Liver (tissue), 8 donors: ENCODE measurements at regions not wholly inside any gene's neighbourhood (a gene's known extent, or its start where the extent isn't known, plus 50 kb on each side); places are given as distances from the start of the nearest gene placed in this dataset.

Experiments
- DNase-seq: peaks from one replicate; pipeline ENCODE4 v3.0.0-alpha.2; 2017; ENCODE audit warnings: low spot score
- H3K27ac ChIP-seq, 2 donors: one replicate each; pipeline ENCODE4 v1.7.0; 2013; ENCODE audit warnings: inconsistent platforms in 2 of 2, low read length in 2 of 2, control low read depth in 1 of 2, low read depth in 1 of 2, mild to moderate bottlenecking in 1 of 2
- H3K27me3 ChIP-seq, 4 donors: one replicate each; pipeline versions ENCODE4 v1.6.1 to v1.7.0; 2013; ENCODE audit warnings: low read length in 3 of 4, inconsistent platforms in 1 of 4, mild to moderate bottlenecking in 1 of 4, moderate library complexity in 1 of 4; ENCODE audit not compliant: control insufficient read depth in 4 of 4, insufficient read depth in 4 of 4
- H3K36me3 ChIP-seq, 4 donors: one replicate each; pipeline versions ENCODE4 v1.6.1 to v1.7.0; 2013; ENCODE audit warnings: low read length in 3 of 4, mild to moderate bottlenecking in 3 of 4, low read depth in 1 of 4, moderate library complexity in 1 of 4; ENCODE audit not compliant: control insufficient read depth in 4 of 4, insufficient read depth in 3 of 4
- H3K4me1 ChIP-seq, 4 donors: one replicate each; pipeline versions ENCODE4 v1.6.1 to v1.7.0; 2013; ENCODE audit warnings: low read length in 3 of 4, mild to moderate bottlenecking in 3 of 4, moderate library complexity in 1 of 4; ENCODE audit not compliant: control insufficient read depth in 4 of 4, insufficient read depth in 4 of 4
- H3K4me3 ChIP-seq, 3 donors: one replicate each; pipeline versions ENCODE4 v1.6.1 to v1.7.0; 2013; ENCODE audit warnings: low read length in 3 of 3, control low read depth in 1 of 3, low read depth in 1 of 3, mild to moderate bottlenecking in 1 of 3
- H3K9ac ChIP-seq, 2 donors: one replicate each; pipeline ENCODE4 v1.7.0; 2013; ENCODE audit warnings: low read length in 2 of 2, mild to moderate bottlenecking in 2 of 2, moderate library complexity in 2 of 2, control low read depth in 1 of 2, low read depth in 1 of 2
- H3K9me3 ChIP-seq, 4 donors: one replicate each; pipeline versions ENCODE4 v1.6.1 to v1.7.0; 2013; ENCODE audit warnings: low read length in 3 of 4; ENCODE audit not compliant: control insufficient read depth in 4 of 4
- ATF3 ChIP-seq: IDR thresholded peaks from 2 replicates; pipeline ENCODE4 v1.6.1; 2016; ENCODE audit warnings: antibody characterized with exemption
- EGR1 ChIP-seq, 2 donors: IDR thresholded peaks; 2 replicates each; pipeline ENCODE4 v1.6.1; 2016 to 2018; ENCODE audit warnings: antibody characterized with exemption in 2 of 2, low read depth in 2 of 2
- FOXA1 ChIP-seq: IDR thresholded peaks from 2 replicates; pipeline ENCODE4 v1.6.1; 2016; ENCODE audit warnings: antibody characterized with exemption
- FOXA2 ChIP-seq: IDR thresholded peaks from 2 replicates; pipeline ENCODE4 v1.6.1; 2016; ENCODE audit warnings: antibody characterized with exemption
- GABPA ChIP-seq, 2 donors: IDR thresholded peaks in 1 of 2; conservative IDR thresholded peaks in 1 of 2; 2 replicates each; pipeline ENCODE4 v1.6.1; 2016; ENCODE audit warnings: antibody characterized with exemption in 2 of 2, mild to moderate bottlenecking in 1 of 2, moderate library complexity in 1 of 2
- HNF4A ChIP-seq, 2 donors: conservative IDR thresholded peaks; 2 replicates each; pipeline ENCODE4 v1.6.1; 2016; ENCODE audit warnings: antibody characterized with exemption in 2 of 2, mild to moderate bottlenecking in 2 of 2
- HNF4G ChIP-seq: IDR thresholded peaks from 2 replicates; pipeline ENCODE4 v1.6.1; 2016; ENCODE audit warnings: antibody characterized with exemption
- JUND ChIP-seq, 2 donors: IDR thresholded peaks; 2 replicates each; pipeline ENCODE4 v1.6.1; 2016; ENCODE audit warnings: antibody characterized with exemption in 2 of 2
- NR2F2 ChIP-seq: IDR thresholded peaks from 2 replicates; pipeline ENCODE4 v1.6.1; 2016; ENCODE audit warnings: antibody characterized with exemption
- RAD21 ChIP-seq, 2 donors: IDR thresholded peaks; 2 replicates each; pipeline ENCODE4 v1.6.1; 2016; ENCODE audit warnings: antibody characterized with exemption in 2 of 2, mild to moderate bottlenecking in 2 of 2
- RXRA ChIP-seq, 2 donors: IDR thresholded peaks; 2 replicates each; pipeline ENCODE4 v1.6.1; 2017 to 2018; ENCODE audit warnings: antibody characterized with exemption in 2 of 2, mild to moderate bottlenecking in 1 of 2
- SP1 ChIP-seq: IDR thresholded peaks from 2 replicates; pipeline ENCODE4 v1.6.1; 2018; ENCODE audit warnings: antibody characterized with exemption, mild to moderate bottlenecking
- TAF1 ChIP-seq: conservative IDR thresholded peaks from 2 replicates; pipeline ENCODE4 v1.6.1; 2016; ENCODE audit warnings: antibody characterized with exemption, mild to moderate bottlenecking
- YY1 ChIP-seq: IDR thresholded peaks from 2 replicates; pipeline ENCODE4 v1.6.1; 2016; ENCODE audit warnings: antibody characterized with exemption, mild to moderate bottlenecking
- WGBS: extraction: QIAGEN DNeasy Blood & Tissue Kit; methylation state at CpG from one replicate; pipeline ENCODE4 v1.1.7; 2013; 5-methylcytosine and 5-hydroxymethylcytosine counted together
- TF ChIP-seq, protein P1 (sequence below): fragments of 150-350 bp; IDR thresholded peaks from 2 replicates; pipeline ENCODE4 v1.5.1; 2017; ENCODE audit warnings: improper control_type of control experiment, low read depth, low read length; ENCODE audit not compliant: missing input control
- TF ChIP-seq, protein P2 (sequence below): IDR thresholded peaks from 2 replicates; pipeline ENCODE4 v1.6.1; 2016; ENCODE audit warnings: antibody characterized with exemption
- TF ChIP-seq, protein P3 (sequence below): IDR thresholded peaks from 2 replicates; pipeline ENCODE4 v1.6.1; 2016; ENCODE audit warnings: antibody characterized with exemption
- TF ChIP-seq, protein P4 (sequence below): IDR thresholded peaks from 2 replicates; pipeline ENCODE4 v1.6.1; 2016; ENCODE audit warnings: antibody characterized with exemption, mild to moderate bottlenecking
- donor health status: healthy.
- donor health status: healthy.
- donor health status: healthy.
- donor health status: healthy.
- donor health status: healthy.

DNA sequence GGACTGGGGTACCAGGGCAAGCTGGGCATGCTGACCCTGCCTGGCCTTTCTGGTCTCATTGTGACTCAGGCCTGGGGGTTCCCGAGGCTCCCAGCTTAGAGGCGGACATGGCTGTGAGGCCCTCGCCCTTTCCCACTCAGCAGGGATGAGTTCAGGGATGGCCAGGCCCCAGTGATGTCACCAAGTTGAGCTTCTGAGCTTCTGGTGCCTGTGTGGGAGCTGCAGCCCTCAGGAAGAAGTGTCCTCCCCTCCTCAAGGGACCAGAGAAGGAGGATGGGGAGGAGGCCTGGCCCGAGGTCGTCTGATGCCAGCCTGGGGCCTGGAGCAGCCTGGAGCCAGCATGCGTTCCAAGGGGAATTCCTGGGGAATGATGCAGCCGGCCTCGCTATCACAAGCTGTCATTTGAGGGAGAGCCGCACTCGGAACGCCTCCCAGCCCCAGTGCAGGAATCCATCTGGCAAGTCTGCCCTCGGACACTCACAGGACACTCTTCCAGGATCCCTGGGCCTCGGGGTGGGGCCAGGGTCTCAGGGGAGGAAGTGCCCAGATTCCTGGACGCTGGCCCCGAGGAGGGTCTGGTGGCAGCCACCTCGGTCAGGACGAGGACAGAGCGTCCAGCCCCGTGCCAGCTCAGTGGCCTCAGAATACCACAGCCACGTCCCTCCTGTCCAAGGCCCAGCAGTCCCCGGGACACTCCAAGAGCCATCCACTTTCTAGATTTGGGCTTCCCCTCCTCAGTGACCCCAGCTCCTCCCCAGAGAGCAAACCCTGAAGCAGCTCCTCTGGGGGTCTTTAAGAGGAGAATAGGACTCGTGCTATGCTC, 61.2 kb upstream of the GPC1 start:
- no peak overlapping the region for H3K4me3 ChIP-seq
- 73% methylated on average over 22 of the region's 22 CpGs for WGBS
- TF ChIP-seq SP1 (no peak), FOXA1 (no peak), GABPA (IDR thresholded peaks at IDR 0.05 in 1 of 2, conservative IDR thresholded peaks at IDR 0.05 in 1 of 2) (no peak), RAD21 (IDR thresholded peaks at IDR 0.05) (no peak), RXRA (IDR thresholded peaks at IDR 0.05) (peak in 1 of 2 donors; percentile 37), EGR1 (IDR thresholded peaks at IDR 0.05; ENCODE audit: low read depth in 2 of 2) (no peak), FOXA2 (no peak), HNF4G (no peak), ATF3 (no peak), YY1 (no peak), NR2F2 (peak; percentile 18)
- TF ChIP-seq, protein P1, sequence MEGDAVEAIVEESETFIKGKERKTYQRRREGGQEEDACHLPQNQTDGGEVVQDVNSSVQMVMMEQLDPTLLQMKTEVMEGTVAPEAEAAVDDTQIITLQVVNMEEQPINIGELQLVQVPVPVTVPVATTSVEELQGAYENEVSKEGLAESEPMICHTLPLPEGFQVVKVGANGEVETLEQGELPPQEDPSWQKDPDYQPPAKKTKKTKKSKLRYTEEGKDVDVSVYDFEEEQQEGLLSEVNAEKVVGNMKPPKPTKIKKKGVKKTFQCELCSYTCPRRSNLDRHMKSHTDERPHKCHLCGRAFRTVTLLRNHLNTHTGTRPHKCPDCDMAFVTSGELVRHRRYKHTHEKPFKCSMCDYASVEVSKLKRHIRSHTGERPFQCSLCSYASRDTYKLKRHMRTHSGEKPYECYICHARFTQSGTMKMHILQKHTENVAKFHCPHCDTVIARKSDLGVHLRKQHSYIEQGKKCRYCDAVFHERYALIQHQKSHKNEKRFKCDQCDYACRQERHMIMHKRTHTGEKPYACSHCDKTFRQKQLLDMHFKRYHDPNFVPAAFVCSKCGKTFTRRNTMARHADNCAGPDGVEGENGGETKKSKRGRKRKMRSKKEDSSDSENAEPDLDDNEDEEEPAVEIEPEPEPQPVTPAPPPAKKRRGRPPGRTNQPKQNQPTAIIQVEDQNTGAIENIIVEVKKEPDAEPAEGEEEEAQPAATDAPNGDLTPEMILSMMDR, result no peak
- TF ChIP-seq, protein P2, sequence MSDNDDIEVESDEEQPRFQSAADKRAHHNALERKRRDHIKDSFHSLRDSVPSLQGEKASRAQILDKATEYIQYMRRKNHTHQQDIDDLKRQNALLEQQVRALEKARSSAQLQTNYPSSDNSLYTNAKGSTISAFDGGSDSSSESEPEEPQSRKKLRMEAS, result no peak
- DNase-seq, result no peak
- no peaks in the 10 kb centered on the region for H3K36me3 ChIP-seq
- H3K27me3 ChIP-seq, result no peaks in the 10 kb centered on the region
- H3K4me1 ChIP-seq, result peaks cover 4 to 13% (median 8%) of the 10 kb centered on the region in 4 donors
- H3K9me3 ChIP-seq, result no peaks in the 10 kb centered on the region
- H3K9ac ChIP-seq, result no peak overlapping the region
- H3K27ac ChIP-seq, result peak overlapping the region; percentile 25 to 41

DNA sequence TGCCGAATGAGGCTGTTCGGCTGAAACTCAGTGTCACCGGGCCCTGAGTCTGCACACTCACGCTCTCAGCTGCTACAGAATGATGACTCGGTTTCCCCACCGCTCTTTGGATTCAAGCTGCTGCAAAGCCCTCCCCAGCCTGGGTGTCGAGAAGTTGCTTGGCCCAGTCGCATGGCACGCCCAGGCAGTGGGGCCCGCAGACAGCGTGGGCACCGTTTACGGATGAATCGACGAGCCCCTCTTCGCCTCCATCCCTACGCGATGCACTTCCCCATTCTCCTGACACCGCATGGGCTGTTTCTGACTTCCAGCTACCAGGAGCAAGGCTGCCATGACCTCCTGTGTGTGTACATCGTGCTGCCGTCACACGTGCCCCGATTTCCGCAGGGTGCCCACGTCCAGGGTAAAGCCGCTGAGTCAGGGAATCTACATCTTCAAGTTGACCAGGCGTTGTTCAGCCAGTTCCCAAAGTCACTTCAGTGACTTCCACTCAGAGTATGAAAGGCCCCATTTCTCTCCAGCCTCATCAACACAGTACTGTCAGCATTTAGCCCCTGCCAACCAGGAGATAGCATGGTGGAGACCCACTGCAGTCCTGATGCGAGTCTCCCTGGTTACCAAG, 60.3 kb upstream of the GPC1 start:
- WGBS, result 92% methylated on average over 28 of the region's 28 CpGs
- Histone ChIP-seq H3K36me3 (no peaks in the 10 kb centered on the region), H3K9me3 (no peaks in the 10 kb centered on the region), H3K9ac (no peak overlapping the region), H3K27ac (no peak overlapping the region), H3K4me1 (peaks cover 0 to 4% (median 1%) of the 10 kb centered on the region in 4 donors), H3K27me3 (no peaks in the 10 kb centered on the region), H3K4me3 (no peak overlapping the region)
- TF ChIP-seq JUND (IDR thresholded peaks at IDR 0.05) (no peak), ATF3 (no peak), HNF4G (no peak), GABPA (IDR thresholded peaks at IDR 0.05 in 1 of 2, conservative IDR thresholded peaks at IDR 0.05 in 1 of 2) (no peak), FOXA1 (no peak), EGR1 (IDR thresholded peaks at IDR 0.05; ENCODE audit: low read depth in 2 of 2) (no peak), TAF1 (no peak), RAD21 (IDR thresholded peaks at IDR 0.05) (no peak), NR2F2 (no peak), HNF4A (conservative IDR thresholded peaks at IDR 0.05) (no peak), RXRA (IDR thresholded peaks at IDR 0.05) (no peak), SP1 (no peak)
- TF ChIP-seq, protein P2, result no peak
- TF ChIP-seq, protein P3, sequence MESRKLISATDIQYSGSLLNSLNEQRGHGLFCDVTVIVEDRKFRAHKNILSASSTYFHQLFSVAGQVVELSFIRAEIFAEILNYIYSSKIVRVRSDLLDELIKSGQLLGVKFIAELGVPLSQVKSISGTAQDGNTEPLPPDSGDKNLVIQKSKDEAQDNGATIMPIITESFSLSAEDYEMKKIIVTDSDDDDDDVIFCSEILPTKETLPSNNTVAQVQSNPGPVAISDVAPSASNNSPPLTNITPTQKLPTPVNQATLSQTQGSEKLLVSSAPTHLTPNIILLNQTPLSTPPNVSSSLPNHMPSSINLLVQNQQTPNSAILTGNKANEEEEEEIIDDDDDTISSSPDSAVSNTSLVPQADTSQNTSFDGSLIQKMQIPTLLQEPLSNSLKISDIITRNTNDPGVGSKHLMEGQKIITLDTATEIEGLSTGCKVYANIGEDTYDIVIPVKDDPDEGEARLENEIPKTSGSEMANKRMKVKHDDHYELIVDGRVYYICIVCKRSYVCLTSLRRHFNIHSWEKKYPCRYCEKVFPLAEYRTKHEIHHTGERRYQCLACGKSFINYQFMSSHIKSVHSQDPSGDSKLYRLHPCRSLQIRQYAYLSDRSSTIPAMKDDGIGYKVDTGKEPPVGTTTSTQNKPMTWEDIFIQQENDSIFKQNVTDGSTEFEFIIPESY, result no peak
- TF ChIP-seq, protein P1, result no peak
- TF ChIP-seq, protein P4, sequence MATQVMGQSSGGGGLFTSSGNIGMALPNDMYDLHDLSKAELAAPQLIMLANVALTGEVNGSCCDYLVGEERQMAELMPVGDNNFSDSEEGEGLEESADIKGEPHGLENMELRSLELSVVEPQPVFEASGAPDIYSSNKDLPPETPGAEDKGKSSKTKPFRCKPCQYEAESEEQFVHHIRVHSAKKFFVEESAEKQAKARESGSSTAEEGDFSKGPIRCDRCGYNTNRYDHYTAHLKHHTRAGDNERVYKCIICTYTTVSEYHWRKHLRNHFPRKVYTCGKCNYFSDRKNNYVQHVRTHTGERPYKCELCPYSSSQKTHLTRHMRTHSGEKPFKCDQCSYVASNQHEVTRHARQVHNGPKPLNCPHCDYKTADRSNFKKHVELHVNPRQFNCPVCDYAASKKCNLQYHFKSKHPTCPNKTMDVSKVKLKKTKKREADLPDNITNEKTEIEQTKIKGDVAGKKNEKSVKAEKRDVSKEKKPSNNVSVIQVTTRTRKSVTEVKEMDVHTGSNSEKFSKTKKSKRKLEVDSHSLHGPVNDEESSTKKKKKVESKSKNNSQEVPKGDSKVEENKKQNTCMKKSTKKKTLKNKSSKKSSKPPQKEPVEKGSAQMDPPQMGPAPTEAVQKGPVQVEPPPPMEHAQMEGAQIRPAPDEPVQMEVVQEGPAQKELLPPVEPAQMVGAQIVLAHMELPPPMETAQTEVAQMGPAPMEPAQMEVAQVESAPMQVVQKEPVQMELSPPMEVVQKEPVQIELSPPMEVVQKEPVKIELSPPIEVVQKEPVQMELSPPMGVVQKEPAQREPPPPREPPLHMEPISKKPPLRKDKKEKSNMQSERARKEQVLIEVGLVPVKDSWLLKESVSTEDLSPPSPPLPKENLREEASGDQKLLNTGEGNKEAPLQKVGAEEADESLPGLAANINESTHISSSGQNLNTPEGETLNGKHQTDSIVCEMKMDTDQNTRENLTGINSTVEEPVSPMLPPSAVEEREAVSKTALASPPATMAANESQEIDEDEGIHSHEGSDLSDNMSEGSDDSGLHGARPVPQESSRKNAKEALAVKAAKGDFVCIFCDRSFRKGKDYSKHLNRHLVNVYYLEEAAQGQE, result no peak
- no peak for DNase-seq
